Epithelial cell of esophagus (primary cell): ENCODE measurements at regions not wholly inside any gene's neighbourhood (a gene's known extent, or its start where the extent isn't known, plus 50 kb on each side); places are given as distances from the start of the nearest gene placed in this dataset.
"Not testable (repeated sequence)": the region's sequence is repeated elsewhere in the genome, so short reads cannot be mapped to it uniquely, and the experiment has no call there.

Source experiments
- DNase-seq: peaks from one replicate; pipeline ENCODE4 v3.0.0; 2010; ENCODE audit warnings: low read depth
- H3K4me3 ChIP-seq: 2 replicates; pipeline ENCODE4 v1.5.1; 2011; ENCODE audit warnings: mild to moderate bottlenecking, low read length, control low read depth
- TF ChIP-seq, protein P1 (sequence below): IDR thresholded peaks from 2 replicates; pipeline ENCODE4 v1.5.1; 2011; ENCODE audit warnings: low read depth, mild to moderate bottlenecking, low read length, control low read depth, inconsistent platforms; ENCODE audit not compliant: insufficient read depth; ENCODE audit errors: missing control alignments

DNA sequence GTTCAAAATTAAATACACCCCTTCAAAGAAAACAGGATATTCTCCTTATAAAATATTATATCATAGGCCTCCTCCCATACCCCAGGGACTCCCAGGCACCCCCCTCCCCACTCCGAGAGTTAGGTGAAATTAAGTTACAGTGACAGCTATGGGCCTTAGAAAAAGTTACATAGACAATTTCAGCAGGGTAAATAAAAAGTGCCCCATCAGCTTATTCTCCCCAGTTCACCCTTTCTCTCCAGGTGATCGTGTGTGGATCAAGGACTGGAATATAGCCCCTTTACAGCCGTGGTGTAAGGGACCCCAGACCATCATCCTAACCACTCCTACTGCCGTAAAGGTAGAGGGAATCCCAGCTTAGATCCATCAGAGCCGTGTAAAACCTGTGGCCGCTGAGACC is 147.6 kb upstream of the FGF16 start:
- DNase-seq = no peak
- TF ChIP-seq, protein P1, sequence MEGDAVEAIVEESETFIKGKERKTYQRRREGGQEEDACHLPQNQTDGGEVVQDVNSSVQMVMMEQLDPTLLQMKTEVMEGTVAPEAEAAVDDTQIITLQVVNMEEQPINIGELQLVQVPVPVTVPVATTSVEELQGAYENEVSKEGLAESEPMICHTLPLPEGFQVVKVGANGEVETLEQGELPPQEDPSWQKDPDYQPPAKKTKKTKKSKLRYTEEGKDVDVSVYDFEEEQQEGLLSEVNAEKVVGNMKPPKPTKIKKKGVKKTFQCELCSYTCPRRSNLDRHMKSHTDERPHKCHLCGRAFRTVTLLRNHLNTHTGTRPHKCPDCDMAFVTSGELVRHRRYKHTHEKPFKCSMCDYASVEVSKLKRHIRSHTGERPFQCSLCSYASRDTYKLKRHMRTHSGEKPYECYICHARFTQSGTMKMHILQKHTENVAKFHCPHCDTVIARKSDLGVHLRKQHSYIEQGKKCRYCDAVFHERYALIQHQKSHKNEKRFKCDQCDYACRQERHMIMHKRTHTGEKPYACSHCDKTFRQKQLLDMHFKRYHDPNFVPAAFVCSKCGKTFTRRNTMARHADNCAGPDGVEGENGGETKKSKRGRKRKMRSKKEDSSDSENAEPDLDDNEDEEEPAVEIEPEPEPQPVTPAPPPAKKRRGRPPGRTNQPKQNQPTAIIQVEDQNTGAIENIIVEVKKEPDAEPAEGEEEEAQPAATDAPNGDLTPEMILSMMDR = no peak
- H3K4me3 ChIP-seq = no peak overlapping the region

- TF ChIP-seq, protein P1 = no peak
- no peak overlapping the region for H3K4me3 ChIP-seq
- no peak for DNase-seq
Observed at GRCh38 chrX:77342004-77342403, 105.2 kb upstream of the FGF16 start.

DNA sequence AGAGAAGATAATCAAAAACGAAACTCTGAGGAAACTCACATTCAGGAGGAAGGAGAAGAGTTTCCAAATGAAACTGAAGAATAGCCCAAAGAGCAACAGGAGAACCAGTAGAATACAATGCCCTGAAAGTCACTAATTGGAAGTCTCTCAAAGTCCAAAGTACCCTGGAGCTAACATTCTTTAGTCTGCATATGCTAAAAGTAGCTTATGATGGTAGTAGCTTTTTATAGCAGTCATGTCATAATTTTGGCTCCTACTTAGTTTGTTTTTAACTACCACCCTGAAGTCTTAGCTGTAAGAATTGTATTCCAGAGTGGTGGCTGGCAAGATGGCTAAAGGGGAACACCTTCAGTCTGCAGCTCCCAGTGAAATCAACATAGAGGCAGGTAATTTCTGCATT is 100.3 kb upstream of the FGF16 start:
- H3K4me3 ChIP-seq = no peak overlapping the region
- TF ChIP-seq, protein P1 = no peak
- DNase-seq = no peak

- no peak overlapping the region for H3K4me3 ChIP-seq
- DNase-seq = peak; percentile 0
- TF ChIP-seq, protein P1 = no peak
Observed at GRCh38 chrX:77347572-77347971, 99.6 kb upstream of the FGF16 start.

DNA sequence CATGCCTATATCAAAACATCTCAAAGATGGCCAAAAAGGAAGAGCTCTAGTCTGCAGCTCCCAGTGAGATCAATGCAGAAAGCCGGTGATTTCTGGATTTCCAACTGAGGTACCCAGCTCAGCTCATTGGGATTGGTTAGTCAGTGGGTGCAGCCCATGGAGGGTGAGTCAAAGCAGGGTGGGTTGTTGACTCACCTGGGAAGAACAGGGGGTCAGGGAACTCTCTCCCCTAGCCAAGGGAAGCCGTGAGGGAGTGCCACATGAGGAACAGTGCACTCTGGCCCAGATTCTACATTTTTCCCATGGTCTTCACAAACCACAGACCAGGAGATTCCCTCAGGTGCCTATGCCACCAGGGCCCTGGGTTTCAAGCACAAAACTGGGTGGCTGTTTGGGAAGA is 57.3 kb upstream of the FGF16 start:
- TF ChIP-seq, protein P1 = no peak
- no peak overlapping the region for H3K4me3 ChIP-seq
- peak; percentile 46 for DNase-seq

DNA sequence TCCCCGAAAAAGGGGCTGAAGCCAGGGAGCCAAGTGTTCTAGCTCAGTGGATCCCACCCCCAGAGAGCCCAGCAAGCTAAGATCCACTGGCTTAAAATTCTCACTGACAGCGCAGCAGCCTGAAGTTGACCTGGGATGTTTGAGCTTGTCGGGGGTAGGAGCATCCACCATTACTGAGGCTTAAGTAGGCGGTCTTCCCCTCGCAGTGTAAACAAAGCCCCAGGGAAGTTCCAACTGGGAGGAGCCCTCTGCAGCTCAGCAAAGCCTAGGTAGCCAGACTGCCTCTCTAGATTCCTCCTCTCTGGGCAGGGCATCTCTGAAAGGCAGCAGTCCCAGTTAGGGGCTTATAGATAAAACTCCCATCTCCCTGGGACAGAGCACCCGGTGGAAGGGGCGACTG is 56.8 kb upstream of the FGF16 start:
- DNase-seq = peak; percentile 14
- not testable (repeated sequence) for H3K4me3 ChIP-seq

DNA sequence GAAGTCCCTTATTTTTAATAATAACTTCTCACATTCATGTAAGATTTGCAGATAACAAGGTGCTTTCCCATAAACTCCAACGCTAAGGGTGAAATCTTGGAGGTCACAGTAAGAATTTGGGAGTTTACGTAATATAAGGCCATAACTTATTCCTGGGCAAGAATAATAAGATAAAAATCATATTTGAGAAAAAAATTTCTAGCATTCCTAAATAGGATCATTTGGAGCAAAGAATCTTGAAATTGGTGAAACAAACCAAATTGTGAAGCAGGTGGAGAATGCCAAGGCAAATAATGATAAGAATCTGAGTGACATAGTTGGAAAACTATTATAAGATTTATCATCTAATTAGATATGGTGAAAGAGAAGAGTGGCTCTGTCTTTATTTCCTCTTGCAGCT is 50.4 kb upstream of the FGF16 start:
- TF ChIP-seq, protein P1 = no peak
- no peak overlapping the region for H3K4me3 ChIP-seq
- no peak for DNase-seq
